HG02884 (cell line): ENCODE measurements at regions not wholly inside any gene's neighbourhood (a gene's known extent, or its start where the extent isn't known, plus 50 kb on each side); places are given as distances from the start of the nearest gene placed in this dataset.
"Not testable (repeated sequence)": the region's sequence is repeated elsewhere in the genome, so short reads cannot be mapped to it uniquely, and the experiment has no call there.

ENCODE experiments used
- ATAC-seq: cut with Tn5 transposase; IDR thresholded peaks from one replicate; pipeline ENCODE4 v1.9.1; 2021; ENCODE audit warnings: mild to moderate bottlenecking, moderate library complexity; ENCODE audit not compliant: unreplicated experiment

DNA sequence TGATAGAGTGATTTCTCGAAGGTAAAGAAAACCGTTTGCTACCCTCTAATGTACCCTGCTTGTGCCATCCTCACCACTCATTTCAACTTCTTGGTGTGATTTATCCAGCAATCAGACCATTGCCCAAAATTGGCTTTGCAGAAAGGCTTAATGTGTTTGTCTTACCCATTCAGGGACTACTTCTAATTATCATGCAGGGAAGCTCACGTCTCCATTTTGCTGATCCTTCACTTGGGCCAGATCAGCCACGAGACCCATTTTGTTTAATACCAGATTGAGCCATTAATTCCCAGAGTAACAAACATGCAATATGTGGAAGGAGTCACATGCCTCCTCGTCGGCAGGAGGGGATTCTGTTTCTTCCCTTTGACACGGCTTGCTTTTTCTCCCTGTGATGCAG lies 51.1 kb upstream of the CRY1 start:
- ATAC-seq, result no peak

DNA sequence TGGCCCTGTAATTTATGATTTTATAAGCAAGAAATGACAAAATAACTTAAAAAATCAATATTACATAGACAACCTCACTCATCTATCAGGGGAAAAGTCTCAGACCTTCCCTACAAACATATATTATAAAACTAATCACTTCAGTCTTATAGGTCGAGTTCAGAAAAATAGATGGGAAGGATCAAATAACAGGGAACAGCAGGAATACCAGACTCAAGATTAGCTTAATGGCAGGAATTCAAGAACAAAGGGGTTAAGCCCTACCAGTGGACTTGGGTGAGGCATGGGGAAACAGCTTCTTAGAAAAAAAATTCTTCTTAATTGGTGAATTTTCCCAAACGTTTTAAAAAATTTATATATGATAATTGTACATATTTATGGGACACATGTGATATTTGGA lies 51.6 kb upstream of the CRY1 start:
- ATAC-seq, result no peak

DNA sequence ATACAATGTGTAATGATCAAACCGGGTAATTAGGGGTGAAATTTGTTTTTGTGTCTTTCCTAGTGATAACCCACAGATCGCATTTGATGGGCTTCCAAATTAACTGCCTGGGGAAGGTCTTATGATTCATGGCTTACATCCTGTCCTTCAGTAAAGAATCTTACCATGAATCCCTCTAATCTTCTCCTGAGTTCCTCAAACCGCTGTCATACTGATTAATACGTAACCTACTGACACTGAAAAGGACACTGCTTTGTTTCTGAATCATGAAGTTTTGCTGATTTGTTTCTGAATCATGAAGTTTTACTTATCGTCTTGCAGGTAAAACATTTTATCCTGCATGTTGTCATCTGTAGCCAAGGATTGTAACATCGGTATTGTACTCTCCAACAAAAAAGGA lies 52.0 kb upstream of the CRY1 start:
- ATAC-seq, result no peak

DNA sequence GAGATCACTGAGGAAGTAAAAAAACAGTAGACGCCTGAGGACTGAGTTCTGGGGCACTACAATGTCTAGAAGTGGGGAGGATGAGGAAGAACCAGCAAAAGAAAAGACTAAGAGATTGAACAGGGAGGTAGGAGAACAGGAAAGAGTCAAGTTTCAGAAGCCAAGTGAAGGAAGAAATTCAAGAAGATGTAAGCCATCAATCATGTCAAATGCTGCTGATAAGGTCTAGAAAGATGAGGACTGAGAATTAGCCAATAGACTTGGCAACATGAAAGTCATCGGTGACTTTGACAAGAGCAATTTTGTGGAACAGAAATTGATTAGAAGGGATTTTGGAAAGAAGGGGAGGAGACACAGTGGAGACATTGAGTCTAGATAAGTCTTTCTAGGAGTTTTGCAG lies 54.8 kb upstream of the CRY1 start:
- ATAC-seq, result no peak

DNA sequence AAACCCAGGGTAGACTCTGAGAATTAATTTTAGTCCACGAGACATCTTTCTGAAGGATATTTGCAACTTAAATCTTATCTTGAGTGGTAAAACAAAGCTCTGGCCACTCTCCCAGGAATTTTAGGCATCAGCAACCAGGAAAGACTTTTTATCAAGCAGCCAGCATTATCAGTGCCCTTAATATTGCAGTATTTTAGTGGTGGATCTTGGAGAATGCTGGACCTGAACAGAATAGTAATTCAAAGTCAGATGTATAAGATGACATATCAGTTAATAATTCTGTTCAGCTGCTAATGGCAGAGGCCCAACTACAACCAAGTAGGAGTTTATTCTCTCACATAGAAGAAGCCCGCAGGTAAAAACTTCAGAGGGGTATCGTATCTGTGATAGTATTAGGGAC lies 59.0 kb upstream of the CRY1 start:
- ATAC-seq, result no peak

DNA sequence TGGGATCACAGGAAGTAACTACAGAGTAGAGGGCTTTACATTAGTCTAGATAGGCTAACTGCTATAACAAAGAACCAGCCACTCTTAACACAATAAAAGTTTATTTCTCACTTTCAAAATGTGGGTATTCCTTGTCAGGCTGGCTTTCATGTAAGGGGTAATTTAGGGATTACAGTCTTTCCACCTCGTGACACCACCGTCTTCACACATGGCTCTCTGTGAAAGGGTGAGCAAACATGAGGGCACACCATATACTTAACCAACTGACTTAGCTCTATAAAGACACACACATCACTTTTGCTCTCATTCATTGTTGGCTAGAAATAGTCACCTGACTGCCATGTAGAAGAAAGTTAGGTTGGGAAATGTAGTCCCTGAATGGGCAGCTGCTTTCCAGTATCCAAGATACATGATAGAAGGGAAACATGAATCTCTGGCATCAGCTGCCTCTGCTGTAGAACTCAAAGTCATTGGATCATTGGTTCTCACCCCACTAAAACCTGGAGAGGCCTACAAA lies 66.1 kb upstream of the CRY1 start:
- ATAC-seq, result no peak

DNA sequence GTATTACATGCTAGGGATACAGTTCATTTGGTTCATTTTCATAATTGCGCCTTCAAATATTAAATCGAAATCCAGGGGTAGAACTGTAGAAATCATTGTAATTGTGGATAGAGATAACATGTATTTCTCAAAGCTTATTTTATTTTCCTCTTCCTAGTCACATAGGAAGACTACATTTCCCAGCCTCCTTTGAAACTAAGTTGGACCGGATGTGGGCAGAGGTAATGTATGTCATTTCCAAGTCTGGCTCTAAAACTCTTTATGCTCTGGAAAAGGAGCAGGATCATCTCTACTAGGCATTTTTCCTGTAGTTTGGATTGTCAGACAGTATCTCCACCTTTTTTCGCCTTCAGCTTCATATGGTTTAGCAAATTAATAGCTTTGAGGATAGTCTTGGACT lies 70.1 kb upstream of the CRY1 start:
- no peak for ATAC-seq

DNA sequence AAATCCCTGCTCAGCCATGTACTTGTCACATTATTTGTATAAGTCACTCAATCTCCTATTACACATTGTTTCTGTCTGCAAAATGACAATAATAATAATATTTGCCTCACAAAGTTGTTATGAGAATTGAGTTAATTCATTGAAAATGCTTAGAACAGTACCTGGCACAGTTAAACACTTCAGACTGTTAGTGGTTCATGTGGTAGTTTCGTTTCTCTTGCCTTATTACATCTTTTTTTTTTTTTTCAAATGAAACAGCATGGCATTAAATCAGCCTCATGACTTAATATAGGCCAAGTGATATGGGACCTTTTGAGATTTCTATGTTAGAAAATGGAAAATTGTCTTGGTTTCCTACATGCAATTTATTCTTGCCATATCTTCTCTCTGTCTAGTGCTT lies 71.0 kb upstream of the CRY1 start:
- ATAC-seq, result no peak

DNA sequence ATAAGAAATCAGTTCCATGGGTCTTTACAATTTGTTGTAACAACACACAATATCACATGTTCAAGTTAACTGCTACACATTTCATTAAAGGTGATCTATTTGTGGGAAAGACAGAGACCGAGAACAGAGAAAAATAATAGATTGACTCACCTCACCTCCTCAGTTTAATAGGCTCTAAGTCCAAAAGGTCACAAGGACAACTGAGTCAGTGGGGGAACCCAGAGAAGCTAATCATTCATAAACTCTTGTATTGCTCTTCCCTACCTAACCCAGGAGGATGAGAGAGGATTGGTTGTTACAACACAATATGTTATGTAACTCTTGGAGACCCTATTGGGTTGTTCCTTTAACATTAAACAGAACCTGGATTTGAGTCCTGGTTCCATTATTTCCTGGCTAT lies 72.2 kb upstream of the CRY1 start:
- no peak for ATAC-seq

DNA sequence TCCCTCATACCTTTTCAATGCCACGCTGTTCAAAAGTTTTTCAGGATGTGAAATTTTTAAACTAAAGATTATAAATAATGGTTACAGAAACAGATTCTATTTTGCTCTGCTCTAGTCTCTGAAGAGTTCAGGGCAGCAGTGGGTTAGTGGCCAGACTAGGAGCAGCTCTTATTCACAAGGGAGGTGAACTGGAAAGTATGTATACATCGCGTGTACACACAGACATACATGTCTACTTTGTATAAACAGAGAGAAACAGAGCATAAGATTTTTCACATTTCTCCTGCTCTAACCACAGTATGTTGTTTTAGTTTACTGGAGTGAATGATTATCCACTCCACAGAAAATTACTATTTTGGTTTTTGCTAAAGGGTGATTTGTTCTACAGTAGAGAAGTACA lies 74.4 kb upstream of the CRY1 start:
- no peak for ATAC-seq

DNA sequence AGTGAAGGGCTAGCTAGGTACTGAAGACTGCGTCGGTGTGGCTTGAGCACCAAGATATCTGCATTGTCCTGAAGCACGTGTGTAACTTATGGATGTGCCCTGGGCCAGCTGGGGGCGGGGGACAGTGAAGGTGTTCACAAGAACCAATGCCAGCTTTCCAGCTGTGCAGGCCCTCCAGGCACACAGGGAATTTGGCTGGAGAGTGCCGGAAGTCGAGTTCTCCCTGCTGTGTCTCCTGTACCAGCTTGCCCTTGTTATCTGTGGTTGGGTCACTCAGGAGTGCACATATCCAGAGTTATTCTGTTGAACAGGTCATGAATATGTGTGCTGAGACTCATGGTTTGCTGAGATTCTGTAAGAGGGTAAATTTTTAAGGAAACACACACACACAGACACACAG lies 75.9 kb upstream of the CRY1 start:
- no peak for ATAC-seq

DNA sequence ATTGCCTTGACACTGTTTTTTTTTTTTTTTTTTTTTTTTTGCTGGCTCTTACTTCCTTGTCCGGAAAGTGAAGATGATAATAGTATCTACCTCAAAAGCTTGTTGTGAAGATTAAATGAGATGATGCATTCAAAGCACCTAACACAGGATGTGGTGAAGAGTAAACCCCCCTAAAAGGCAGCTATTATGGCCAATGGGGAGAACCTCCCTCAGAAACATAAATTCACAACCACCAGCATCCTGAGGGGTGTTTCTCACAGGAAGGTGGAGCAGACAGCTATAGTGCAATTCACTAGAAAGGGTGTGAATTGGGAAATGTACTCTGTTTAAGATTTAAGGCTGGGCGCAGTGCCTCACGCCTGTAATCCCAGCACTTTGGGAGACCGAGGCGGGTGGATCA lies 85.4 kb upstream of the CRY1 start:
- ATAC-seq, result no peak

DNA sequence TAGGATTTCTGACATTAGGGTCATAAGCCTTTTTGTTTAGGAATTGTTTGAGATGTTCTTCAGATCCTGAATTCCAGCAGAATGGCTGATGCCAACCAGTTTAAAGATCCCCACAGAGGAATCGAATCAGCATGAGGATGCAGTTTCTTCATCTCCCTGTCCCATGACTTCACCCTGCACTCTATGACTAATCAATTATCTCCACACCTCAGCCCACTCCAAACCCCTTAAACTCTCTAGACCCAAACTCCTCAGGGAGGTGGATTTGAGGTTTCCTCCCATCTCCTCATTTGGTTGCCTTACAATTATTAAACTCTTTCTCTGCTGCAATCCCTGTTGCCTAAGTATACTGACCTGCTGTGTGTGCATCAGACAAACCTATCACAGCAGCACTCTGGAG lies 86.5 kb upstream of the CRY1 start:
- ATAC-seq, result no peak

DNA sequence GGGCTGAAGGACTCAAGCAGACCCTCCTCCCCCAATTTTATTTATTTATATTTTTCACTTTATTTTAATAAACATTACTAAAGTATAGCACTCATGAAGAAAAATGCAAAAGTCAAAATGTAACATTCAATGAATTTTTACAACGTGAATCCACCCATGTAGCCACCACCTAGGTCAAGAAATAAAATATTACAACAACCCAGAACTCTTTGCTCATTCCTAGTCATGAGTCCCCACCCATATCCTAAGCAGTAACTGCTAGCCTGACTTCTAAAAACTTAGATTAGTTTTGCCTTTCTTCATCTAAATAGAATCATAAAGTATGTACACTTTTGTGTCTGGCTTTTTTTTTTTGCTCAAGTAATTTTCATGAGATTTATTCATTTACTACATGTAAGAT lies 86.9 kb upstream of the CRY1 start:
- no peak for ATAC-seq

DNA sequence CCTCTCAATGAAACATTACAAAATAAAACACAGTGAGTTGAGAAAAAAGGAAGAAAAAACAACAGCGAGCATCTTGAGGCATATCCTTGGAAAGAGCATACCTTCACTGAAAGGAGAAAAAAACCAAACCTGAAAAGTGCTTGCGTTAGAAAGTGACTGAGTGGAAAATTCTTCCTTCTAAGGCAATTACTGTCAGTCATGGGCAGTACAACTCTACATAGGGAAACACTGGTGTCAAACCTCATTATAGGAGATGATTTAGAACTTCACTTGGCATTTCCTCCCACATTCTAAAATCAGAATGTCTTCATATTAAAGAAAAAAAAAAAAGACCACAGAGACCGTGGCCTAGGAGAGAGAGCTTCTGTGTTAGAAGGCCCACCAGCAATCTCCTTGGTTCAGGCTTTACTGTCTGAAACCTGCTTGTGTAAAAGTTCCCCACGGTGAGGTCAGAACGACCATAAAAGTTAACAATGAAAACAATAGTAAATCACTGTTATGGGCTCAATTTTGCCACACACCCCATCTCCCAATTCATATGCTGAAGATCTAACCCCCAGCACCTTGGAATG lies 91.1 kb upstream of the CRY1 start:
- no peak for ATAC-seq

DNA sequence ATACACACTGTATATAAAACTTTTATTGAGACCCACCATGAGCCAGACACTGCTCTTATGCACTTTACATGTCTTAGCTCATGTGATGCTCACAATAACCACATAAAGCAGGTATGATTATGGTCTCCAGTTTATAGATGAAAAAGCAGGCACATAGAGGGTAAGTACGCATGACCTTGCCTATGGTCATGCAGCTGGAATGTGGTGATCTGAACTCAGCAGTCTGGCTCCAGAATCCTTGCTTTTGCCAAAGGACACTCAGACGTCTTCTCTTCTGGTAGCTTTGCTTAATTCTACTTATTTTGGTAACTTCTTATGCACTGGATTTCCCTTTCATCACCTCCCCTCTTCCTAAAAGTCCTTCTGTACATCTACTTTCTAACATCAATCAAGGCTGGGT lies 103.3 kb upstream of the CRY1 start:
- ATAC-seq, result no peak

DNA sequence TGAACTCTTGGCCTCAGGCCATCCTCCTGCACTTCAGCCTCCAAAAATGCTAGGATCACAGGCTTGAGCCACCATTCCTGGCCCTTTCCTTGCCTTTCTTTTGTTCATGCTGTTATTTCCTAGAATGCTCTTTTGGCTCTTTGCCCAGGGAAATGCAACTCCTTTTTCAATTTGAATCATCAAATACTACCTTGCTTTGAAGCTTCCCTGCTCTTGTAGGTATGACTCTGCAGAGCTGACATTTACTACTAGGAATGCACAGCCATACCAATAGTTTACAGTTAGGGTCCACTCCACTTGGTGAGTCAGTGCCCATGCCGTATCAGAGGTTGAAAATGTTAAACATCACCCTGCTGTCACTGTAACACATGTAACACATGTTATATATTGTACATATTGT lies 107.0 kb upstream of the CRY1 start:
- ATAC-seq, result no peak

DNA sequence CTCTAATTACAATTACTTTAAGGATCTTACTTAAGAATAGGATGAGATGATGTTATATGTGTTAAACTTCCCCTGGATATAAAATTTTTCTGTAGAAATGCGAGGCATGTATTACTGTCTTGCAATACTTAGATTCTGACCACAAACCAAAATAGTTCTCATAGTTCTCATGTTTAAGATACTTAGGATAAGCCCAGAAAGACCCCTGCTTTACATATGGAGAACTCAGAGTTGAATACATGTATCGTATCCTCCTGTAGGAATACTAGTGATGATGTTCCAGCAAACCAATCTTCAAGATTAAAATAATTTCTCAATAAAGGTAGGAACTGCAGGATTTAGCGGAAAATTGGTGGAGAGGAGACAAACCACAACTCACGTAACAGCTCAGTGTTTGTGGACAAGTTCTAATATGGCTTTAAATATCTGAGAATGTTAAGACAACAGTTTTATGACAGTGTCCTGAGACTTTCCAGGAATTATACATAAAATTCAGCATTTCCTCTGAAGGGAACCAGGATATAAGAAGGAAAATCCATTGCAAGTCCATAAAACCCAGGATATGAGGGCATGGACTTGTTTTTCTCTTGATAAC lies 114.7 kb upstream of the CRY1 start:
- no peak for ATAC-seq

DNA sequence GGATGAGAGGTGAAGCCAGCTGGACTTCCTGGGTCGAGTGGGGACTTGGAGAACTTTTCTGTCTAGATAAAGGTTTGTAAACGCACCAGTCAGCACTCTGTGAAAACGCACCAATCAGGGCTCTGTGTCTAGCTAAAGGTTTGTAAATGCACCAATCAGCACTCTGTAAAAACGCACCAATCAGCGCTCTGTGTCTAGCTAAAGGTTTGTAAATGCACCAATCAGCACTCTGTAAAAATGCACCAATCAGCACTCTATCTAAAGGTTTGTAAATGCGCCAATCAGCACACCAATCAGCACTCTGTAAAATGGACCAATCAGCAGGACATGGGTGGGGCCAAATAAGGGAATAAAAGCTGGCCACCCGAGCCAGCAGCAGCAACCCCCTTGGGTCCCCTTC lies 116.4 kb upstream of the CRY1 start:
- not testable (repeated sequence) for ATAC-seq

DNA sequence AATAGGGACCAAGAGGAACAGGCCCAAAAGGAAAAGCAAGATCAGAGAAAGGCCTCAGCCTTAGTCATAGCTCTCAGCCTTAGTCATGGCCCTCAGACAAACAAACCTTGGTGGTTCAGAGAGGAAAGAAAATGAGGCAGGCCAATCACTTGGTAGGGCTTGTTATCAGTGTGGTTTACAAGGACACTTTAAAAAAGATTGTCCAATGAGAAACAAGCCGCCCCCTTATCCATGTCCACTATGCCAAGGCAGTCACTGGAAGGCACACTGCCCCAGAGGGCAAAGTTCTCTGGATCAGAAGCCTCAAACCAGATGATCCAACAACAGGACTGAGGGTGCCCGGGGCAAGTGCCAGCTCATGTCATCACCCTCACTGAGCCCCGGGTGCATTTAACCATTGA lies 121.0 kb upstream of the CRY1 start:
- not testable (repeated sequence) for ATAC-seq

DNA sequence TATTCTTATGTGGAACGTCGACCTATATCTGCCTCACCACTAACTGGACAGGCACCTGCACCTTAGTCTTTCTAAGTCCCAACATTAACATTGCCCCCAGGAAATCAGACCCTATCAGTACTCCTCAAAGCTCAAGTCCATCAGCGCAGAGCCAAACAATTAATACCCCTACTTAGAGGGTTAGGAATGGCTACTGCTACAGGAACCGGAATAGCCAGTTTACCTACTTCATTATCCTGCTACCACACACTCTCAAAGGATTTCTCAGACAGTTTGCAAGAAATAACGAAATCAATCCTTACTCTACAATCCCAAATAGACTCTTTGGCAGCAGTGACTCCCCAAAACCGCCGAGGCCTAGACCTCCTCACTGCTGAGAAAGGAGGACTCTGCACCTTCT lies 123.1 kb upstream of the CRY1 start:
- not testable (repeated sequence) for ATAC-seq

DNA sequence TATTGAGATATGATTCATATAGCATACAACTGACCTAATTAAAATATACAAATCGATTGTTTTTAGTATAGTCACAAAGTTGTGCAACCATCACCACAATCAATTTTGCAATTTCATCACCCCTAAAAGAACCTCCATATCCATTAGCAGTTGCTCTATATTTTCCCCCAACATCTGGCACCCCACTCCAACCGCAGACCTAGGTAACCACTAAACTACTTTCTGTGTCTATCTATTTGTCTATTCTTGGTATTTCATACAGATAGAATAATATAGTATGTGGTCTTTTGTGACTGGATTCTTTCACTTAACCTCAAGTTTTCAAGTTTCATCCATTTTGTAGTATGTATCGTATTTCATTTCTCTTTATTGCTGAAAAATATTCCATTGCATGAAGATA lies 126.0 kb upstream of the CRY1 start:
- no peak for ATAC-seq

DNA sequence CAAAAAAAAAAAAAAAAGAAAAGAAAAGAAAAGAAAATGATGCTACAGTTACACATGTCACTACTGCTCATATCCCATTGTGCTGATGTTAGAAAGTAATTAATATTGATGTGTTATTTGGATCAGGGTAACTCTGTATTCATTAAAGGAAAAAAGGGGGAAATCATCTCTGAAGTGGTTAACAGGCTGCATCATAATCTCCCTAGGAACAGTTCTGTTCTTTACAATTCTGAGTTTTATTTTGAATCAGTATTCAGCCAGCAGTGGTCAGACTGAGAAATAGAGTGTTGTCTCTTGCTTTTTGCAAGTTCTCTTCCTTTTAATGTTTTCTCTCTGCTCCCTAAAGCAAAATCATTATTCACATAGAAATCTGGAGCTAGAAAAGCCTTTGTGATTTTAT lies 128.6 kb upstream of the CRY1 start:
- ATAC-seq, result no peak
